GM19324 (cell line): ENCODE measurements at regions not wholly inside any gene's neighbourhood (a gene's known extent, or its start where the extent isn't known, plus 50 kb on each side); places are given as distances from the start of the nearest gene placed in this dataset.

Experiments used
- ATAC-seq: cut with Tn5 transposase; IDR thresholded peaks from one replicate; pipeline ENCODE4 v1.9.1; 2021; ENCODE audit warnings: mild to moderate bottlenecking, moderate library complexity; ENCODE audit not compliant: unreplicated experiment, low FRiP score

DNA sequence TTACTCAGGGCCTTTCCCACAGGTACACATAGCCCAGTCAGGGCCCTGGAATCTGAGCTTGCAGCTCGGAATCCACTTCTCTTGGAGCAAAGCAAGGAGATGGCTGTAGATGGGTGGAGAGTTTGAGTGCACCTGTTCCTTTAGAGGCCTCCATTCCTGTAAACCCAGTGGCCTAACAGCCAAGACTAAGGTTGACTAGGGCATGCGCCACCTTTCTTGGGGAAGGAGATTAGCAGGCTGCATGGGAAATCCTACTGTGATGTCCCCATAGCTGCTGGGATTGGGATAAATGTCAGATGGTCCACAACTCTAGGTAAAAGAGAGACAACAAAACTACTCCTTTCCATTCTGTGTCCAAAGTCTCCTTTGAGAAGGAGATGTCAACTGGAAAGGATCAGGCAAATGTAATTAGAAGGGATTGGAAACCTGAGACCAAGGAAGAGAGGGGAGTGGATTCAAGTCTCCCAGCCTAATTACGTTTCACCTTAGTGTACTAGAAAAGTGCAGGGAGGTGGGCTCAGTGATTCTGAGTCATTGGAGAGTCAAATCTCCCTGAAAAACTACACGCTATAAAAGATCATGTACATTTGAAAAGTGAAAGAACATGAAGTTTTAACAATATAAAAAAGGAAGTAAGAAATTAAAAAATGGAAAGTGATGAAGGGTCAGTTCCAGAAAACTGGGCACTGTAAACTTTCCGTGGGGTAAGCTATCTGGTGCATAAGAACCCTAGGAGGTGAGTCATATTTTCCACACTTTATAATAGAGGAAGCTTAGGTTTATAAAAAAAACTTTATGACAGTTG lies 104.2 kb downstream of the SEC61B start:
- ATAC-seq = no peak

DNA sequence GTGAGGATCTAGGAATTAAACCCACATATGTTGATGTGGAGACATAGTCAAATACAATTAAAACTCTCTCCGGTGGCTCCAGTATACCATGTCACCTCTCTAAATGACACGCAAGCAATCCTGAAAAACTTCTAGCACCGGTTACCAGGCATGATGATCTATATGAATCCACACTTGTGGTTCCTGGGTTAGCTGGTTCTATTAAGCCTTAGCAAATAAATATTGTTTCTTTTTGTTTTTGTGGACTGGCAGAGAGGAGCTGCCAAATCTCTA lies 104.8 kb downstream of the SEC61B start:
- ATAC-seq = no peak

DNA sequence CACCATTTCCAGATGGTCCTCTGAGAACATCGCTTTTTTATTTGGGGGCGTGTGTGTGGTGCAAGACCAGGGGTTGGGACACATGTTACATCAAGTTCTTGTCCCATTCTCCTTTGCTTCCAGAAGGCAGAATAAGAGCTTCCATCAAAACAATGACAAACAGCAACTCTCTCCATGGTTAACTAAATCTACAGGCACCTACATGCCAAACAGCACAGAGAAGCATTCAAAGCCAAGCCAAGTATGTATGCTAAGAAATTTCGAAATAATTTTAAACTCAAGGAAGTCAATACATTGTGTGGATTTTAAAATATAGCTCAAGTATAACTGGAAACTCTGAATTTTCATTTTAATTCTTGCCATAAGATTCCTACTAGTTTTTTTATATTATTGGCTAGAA lies 105.6 kb downstream of the SEC61B start:
- ATAC-seq = no peak

DNA sequence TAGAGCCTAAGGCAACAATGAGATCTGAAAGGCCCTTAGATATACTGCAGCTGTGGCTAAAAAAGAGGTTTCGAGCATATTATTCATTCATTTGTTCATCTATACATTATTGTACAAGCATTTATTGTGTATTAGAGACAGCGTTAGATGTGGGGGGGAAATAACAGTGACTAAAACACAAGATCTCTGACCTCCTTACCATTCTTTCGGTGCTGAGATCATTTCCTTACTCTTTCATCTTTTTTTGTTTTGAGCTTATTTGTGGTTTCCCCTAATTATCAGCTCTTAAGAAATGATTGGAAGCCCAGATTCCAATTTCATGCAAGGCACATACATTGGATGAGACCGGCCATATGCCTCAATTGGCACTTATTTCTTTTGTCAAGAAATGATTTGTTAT lies 113.2 kb downstream of the SEC61B start:
- no peak for ATAC-seq

DNA sequence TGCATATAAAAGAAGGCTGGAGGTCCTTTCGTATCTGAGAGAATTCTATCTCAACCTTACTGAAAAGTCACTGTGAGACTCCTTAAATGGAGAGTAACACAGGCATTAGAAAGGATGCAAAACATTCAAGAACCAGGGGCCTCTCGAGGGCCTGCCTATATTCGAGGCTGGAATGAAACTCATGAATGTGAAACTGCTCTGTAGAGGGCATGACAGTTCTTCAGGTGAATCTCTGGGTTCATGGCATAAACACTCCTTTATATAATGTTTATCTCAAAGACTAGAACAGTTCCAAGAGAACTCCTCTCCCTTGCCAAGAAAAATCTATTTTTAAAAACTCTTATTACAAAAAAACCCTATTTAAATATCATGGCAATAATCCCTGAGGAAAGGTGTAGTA lies 113.9 kb downstream of the SEC61B start:
- ATAC-seq = no peak

DNA sequence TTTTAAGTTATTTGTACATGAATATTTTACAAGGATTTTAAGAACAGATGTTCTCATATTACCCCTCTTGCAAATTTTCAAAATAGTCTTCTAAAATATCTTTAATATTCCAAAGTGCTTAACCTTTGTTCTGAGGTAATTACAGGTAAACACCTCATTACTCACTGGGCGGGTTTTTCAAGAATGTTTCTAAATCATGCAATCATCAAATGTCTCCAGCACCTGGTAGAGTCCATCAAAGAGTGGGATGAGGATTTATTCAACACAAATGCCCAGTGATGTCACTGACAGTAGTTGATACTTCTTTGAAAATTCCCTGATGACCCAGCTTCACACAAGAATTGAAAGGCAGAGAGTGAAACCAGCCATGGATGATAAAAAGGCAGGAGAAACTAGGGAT lies 114.4 kb downstream of the SEC61B start:
- no peak for ATAC-seq

DNA sequence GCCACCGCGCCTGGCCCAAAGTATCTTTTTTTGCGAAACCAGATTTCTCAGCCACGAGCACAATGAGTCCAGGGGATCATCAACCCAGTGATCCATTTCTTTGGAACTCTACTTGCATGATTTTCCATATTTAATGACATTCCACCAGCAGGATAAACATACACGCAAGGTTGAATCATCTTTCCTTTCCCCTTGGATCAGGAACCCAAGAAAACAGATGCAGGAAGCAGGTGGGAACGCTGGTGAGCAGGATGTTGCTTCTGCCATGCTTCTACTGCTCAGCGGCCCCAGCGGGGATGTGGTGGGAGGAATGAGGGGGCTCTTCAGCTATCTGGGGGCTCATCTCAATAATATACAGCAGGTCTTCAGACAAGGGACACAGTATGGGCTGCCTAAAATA lies 118.2 kb downstream of the SEC61B start:
- ATAC-seq = no peak

DNA sequence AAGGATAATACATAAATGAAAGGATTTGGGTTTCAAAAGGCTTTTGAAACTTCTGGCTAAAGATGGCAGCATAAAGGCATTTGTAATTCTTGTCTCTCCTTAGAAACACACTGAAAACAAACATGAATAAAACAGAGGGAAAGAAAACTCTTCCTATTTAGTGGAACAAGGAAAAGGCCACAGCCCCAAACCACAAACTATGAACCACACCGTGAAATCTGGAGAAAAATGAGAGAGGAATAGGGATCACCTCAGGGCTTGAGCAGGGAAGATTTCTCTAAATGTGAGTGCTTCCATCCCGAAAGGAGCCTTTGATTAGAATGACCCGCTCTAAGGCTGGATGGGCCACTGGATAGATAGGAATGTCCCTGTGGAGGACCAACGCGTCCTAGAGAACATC lies 119.6 kb downstream of the SEC61B start:
- ATAC-seq = no peak

DNA sequence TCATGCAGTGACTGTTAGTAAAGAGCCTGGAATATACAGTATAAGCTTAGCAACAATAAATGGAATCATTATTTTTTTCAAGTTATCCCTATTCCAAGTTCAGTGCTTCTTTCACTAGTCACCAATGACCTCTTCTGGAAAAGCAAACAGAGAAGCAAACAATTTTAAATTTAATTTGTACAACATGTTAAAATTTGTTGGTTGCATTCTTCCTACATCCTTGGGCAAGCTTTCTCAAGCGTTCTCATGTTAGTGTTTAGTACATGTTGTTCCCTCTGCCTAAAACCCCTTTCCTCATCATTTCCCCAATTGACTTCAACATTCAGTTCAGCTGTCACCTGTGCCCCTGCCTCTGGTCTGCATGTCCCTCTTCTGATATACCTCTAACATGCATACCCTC lies 123.4 kb downstream of the SEC61B start:
- ATAC-seq = no peak

DNA sequence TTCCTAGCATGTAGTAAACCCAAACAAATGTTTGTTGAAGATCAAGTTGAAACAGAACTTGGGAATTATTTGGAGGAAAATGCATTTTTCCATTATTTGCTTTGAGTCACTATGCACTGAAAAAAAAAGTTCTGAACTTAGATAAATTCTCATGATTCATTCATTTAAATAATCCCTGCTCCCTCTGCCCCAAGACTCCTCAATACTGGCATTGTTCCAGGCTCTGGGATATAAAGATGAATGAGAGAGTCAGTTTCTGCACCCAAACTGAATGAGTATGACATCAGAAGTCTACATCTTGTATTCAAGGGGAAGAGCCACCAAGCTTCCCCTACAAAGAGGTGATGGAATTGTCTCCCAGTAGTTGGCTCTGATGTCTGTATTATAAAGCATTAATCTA lies 123.9 kb downstream of the SEC61B start:
- ATAC-seq = no peak

DNA sequence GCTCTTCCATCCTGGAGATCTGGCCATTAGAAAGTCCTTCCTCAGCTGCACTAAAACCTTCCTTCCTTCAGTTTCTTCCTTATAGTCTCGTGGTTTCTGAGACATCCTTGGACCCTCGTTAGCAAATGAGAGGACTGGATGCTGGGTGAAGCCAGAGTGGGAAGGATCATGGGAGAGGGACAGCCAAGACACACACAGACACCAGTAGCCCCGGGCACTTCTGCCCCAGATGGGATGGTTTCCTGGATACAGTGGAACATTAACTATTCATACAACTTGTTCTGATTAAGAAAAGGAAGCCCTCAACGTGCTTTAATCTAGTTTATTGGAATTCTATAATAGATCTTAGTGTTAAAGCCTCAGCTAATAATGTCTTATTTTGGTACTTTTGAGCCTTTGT lies 125.5 kb downstream of the SEC61B start:
- no peak for ATAC-seq

DNA sequence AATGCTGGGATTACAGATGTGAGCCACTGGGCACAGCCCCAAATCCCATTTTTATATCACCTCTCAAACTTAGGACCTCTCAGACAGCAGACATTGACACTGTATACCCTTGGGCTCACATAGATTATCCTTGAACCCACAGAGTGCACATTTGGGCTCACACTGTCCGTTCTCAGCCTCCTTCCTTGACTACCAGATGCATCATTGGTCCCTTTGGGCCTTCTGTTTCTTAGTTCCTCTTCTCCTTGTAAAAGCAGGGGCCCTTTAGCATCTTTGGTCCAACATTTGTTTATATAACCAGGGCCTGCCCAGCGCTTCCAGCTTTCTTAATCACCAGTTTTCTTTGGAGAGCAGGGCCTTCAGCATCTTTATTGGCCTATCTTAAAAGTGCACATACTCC lies 126.2 kb downstream of the SEC61B start:
- ATAC-seq = no peak

DNA sequence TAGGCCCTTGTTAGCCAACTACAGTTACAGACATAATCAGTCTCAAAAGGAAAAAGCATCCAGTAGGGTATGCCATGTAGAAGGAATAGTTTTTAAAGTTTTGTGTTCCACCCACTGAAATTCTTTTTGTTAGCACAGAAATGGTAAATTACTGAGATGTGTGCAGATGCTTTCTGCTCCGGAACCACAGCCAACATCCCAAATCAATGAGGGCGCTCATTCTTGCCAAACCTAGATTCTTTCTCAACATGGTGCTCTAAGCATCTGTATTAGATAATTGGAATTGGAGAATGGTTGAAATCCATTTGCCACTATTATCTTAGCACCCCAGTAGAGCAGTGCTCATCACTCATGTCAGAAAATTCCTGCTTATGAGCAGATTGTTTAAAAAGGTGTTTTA lies 127.8 kb downstream of the SEC61B start:
- ATAC-seq = no peak

DNA sequence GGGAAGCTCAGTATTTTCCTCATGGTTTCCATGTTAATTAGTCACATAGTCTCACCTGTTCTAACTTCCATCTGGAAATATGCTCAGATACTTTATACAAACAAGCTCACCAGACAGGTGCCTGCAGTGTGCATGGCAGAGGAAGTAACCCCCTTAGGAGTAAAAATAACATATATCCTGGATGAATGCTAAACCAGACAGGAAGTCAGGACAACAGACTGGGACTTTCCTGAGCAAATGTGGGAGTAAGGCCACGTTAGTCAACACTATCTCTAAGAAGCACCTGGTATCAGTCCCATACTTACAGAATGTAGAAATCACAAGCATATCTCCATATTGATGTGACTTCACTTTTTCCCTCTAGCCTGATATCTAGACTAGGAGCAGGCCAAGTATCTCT lies 128.4 kb downstream of the SEC61B start:
- ATAC-seq = no peak

DNA sequence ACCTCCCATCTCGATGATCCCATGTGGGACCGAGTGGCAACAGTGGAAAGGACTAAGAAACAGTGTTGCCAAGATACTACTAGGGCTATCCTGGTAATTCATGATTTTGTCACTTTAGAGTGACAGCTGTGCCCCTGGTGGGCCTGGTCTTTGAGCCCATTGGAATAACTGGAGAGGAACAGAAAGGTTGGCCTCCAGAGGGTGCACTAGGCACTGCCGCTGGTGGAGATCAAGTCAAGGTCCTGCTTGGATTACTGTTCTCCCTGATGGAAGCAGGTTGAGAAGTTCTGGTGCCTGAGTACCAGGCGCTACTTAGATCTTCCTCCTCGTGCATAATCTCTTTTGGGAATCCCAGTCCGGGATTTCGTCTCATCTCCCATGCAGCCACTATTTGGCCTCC lies 129.6 kb downstream of the SEC61B start:
- no peak for ATAC-seq

DNA sequence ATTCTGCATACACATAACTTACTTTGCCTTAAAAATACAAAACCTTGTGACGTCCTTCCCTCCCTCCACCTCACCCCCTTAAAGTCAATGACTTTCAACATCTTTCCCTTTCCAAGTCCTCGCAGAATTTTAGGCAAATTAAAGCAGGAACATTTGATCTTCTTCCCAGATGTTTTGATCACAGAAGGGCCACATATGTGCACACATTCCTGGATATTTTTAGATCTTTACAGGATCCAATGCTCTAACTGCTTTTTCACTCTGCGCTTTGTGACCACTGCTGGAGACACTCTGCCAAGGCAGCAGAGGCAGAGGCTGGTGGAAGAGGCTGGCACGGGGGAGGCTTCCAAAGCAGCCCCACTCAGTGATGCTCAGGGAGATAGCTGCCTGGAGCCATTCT lies 130.7 kb downstream of the SEC61B start:
- ATAC-seq = no peak

DNA sequence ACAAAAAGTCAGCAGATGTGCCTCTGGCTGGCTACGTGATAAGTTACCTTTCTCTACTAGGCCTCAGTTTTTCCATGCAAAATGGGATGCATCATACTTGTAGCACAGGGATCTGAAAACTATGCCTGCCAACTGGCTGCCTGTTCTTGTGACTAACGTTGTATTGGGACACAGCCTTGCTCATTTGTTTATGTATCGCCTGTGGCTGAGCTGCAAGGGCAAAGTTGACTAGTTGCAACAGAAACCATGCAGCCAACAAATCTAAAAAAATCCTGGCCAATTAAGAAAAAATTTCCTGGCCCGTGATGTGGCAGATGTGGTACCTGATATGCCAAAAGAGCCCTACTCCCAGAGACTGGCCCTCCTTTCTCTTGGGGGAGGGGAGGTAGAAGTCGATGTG lies 131.3 kb downstream of the SEC61B start:
- no peak for ATAC-seq

DNA sequence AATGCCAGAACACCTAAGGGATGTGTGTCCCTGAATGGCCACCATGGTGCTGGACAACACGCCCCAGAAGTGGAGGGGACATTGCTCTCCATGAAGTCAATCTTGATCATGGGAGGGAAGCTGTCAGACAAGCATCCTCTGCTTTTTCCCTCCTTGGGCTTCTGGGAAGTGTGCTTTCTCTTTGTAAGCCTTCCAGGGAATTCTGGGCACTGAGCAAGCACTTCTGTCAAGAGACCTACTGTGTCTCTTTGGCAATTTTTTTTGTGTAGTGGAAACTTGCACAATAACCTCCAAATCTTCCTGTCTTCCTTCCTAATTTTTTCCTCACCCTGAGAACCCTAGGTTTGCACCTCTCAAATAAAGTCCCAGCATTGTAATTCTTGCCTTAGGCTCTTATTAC lies 132.0 kb downstream of the SEC61B start:
- ATAC-seq = no peak

DNA sequence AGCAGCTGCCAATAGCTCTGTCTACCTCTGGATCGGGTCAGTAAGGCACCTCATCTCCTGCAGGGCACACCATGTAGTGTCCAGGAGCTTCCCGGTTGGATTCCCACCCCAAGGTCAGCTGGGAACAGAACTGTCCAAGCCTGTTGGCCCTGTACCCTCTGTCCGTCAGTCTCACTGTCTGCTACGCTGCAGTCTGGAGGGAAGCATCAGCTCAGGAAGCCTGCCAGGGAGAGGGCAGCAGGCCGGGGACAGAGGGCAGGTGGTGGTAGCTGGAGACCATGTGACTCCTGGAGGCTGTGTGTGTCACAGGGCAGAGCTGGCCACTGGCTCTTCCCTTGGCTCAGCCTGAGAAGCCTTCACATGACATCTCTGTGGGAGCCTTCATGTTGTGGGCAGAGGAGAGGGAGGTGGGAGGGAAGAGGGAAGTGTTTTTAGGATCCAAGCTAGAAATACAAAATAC lies 134.5 kb downstream of the SEC61B start:
- no peak for ATAC-seq

DNA sequence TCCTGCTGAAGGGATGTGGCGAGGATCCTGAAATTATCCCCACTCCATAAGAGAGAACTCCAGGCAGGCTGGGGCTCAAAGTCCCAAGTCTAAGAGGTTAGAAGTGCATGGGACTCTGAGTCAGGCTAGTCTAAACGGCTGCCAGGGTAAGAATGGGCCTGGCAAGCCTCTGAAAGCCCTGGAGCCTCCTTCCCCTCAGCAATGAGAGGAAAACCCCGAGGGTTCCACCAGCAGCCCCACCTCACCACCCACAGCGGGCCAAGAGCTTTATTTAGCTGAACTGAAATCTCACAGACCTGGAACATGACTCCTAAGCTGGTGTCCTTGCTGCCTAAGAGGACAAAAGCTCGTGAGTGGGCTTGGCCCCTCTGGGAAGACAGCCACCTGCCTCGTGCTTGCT lies 135.5 kb downstream of the SEC61B start:
- no peak for ATAC-seq

DNA sequence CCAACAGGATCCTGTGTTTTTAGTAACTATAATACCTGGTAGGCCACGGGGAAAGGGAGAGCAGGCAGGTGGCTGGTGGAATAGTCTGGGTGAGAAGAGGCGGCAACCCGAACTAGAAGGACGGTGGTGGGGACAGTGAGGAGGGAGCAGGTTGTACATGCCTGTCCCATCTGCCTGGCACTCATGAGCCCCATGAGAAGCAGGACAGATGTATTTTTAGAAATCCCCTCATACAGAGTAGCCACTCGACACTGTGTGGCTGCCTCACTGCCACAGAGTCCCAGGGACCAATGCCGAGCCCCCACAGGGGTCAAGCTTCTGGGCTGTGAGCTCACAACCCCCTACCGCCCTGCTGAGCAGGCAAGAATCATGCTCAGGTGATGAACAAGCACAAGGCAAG lies 136.6 kb downstream of the SEC61B start:
- no peak for ATAC-seq

DNA sequence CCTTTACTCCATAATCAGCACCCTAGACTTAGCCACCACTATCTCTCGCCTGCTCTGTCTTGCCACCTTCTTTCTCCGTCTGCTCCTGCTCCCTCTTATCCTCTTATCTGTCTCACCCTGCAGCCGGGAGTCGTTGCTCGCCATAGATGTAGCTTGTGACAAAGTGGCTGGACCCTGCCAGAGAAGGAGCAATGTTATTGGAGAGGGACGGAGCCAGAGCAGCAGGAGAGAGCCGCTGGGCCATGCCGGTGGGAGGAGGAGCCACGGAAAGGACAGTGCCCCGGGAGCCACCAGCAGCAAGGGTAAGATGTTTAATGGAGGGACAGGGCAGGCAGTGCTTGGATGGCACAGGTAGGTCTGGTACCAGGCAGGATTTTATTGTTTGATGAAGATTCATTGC lies 137.3 kb downstream of the SEC61B start:
- ATAC-seq = no peak

DNA sequence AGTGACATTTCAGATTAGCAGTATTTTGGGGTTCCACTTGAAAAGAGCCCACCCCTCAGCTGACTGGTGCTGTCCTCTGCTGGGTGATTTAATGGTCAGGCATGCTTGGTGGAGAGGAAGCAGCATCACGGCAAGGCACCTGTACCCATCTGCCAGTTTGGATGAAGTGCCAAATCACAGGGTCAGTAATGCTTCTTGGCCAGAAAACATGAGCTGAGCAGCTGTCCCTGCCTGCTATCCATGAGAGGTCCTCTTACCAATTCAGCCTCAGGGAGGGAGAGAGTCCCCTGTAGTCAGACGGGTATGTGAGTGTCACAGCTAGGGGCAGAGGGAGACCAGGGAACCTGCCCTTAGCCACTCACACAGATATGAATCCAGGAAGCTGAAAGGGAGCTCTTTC lies 137.9 kb downstream of the SEC61B start:
- no peak for ATAC-seq
